Neural progenitor cell (in vitro differentiated cells): ENCODE measurements at regions not wholly inside any gene's neighbourhood (a gene's known extent, or its start where the extent isn't known, plus 50 kb on each side); places are given as distances from the start of the nearest gene placed in this dataset.

Experiments used
- EZH2phosphoT487 ChIP-seq: fragments of 200-600 bp; sonication (generic); IDR thresholded peaks from 2 replicates; pipeline ENCODE4 v1.6.1; 2017; ENCODE audit warnings: antibody characterized with exemption
- TF ChIP-seq, protein P1 (sequence below): fragments of 200-600 bp; sonication (generic); IDR thresholded peaks from 2 replicates; pipeline ENCODE4 v1.5.1; 2017; ENCODE audit warnings: antibody characterized with exemption, mild to moderate bottlenecking

- TF ChIP-seq, protein P1, sequence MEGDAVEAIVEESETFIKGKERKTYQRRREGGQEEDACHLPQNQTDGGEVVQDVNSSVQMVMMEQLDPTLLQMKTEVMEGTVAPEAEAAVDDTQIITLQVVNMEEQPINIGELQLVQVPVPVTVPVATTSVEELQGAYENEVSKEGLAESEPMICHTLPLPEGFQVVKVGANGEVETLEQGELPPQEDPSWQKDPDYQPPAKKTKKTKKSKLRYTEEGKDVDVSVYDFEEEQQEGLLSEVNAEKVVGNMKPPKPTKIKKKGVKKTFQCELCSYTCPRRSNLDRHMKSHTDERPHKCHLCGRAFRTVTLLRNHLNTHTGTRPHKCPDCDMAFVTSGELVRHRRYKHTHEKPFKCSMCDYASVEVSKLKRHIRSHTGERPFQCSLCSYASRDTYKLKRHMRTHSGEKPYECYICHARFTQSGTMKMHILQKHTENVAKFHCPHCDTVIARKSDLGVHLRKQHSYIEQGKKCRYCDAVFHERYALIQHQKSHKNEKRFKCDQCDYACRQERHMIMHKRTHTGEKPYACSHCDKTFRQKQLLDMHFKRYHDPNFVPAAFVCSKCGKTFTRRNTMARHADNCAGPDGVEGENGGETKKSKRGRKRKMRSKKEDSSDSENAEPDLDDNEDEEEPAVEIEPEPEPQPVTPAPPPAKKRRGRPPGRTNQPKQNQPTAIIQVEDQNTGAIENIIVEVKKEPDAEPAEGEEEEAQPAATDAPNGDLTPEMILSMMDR, result no peak
- TF ChIP-seq EZH2phosphoT487, result no peak
Observed at GRCh38 chr3:25344670-25345069, 83.4 kb upstream of the RARB start.
